HG03196 (cell line): ENCODE measurements at regions not wholly inside any gene's neighbourhood (a gene's known extent, or its start where the extent isn't known, plus 50 kb on each side); places are given as distances from the start of the nearest gene placed in this dataset.
"Not testable (repeated sequence)": the region's sequence is repeated elsewhere in the genome, so short reads cannot be mapped to it uniquely, and the experiment has no call there.

ENCODE experiments used
- ATAC-seq: cut with Tn5 transposase; IDR thresholded peaks from one replicate; pipeline ENCODE4 v1.9.1; 2021; ENCODE audit not compliant: unreplicated experiment

DNA sequence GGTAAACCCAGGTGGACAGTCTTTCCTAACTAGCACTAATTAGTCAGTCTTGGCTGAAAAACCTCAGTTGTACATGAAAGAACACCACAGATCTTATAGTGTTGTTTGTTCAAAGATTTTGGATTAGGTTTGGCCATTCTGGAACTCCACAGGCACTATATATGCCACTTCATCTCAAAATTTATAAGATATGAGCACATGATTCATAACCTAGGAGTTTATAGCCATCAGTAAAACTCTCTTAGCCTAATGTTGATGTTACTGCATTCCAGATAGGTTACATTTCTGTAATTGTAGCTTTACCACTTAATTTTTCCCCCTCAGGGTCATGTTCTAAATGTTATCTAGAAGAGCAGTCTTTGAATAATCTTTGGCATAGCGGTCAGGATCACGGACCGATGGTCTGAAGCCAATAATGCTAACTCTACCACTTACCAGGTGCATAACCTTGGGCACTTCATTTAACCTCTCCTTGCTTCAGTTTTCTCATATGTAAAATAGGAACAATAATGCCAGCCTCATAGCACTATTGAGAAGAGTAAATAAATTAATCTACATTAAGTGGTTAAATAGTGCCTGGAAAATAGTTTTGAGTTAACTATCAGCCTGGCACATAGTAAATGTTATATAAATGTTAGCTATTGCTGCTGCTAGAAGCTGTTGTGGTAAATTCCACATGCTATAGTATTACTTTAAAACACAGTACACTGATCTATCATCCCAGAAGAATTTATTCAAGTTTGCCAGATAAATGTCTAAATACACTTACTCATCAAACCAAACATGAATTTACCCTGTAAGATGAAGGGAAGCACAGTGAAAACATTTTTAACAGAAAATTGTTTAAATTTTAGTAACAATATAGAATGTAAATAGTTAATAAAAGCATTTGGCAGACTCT is 743.9 kb downstream of the NR2F1-AS1 start:
- ATAC-seq: no peak

DNA sequence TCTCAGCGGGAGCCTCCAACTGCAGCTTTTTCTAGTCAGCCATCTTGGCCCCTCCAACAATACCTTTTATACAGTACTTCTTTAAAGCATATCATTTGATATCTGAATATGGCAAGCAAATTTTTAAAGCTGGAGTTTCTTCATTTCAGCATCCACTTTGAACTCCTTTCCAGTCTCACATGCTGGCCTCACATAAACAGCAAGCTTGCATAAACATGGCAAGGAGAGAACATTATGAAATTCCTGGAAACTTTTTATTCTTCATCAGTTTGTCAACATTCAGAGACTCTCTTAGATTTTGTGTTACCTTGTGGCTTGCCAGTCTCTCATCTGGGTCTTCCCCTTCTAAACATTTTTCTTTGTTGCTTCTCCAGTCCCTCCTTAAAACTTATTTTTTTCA is 745.3 kb downstream of the NR2F1-AS1 start:
- no peak for ATAC-seq

DNA sequence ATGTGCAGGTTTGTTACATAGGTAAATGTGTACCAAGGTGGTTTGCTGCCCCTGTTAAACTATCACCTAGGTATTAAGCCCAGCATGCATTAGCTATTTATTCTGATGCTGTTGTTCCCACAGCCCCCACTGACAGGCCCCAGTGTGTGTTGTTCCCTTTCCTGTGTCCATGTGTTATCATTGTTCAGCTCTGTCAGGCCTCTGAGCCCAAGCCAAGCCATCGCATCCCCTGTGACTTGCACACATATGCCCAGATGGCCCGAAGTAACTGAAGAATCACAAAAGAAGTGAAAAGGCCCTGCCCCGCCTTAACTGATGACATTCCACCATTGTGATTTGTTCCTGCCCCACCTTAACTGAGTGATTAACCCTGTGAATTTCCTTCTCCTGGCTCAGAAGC is 757.5 kb downstream of the NR2F1-AS1 start:
- not testable (repeated sequence) for ATAC-seq

- ATAC-seq: no peak
These were observed 758.8 kb downstream of the NR2F1-AS1 start for GRCh38 chr5:92822183-92822582.

DNA sequence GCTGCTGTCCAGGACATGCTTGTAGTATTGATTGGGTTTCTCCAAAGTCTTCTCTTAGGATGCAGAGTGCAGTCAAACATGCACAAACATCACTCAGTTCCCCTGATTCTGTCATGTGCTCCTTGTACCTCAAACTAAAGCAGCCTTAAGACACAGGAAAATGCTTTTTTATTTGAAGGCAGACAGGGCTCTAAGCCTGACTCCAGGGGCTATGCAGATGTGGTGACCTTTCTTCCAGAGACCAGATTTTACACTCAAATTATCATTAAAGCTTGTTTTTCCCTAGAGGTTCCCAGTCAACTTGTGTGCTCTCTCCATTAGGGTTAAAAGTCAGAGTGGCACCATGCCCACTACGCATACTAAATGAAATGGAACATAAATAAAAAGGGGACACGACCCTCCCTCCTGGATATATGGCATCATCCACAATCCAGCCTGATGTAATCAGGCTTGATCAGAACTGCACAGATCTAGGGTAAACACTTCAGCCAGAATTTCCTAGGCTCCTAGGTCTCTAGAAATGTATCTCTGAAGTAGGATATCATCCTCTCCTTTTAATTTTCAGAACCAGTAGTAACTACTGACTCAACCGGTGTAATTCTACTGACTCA is 771.1 kb downstream of the NR2F1-AS1 start:
- no peak for ATAC-seq

- ATAC-seq: no peak
These were observed 772.5 kb downstream of the NR2F1-AS1 start for GRCh38 chr5:92808474-92808873.

GRCh38 chr5:92807085-92807484 is 773.9 kb downstream of the NR2F1-AS1 start:
- ATAC-seq: no peak

GRCh38 chr5:92805446-92805845 is 775.6 kb downstream of the NR2F1-AS1 start:
- ATAC-seq: no peak

DNA sequence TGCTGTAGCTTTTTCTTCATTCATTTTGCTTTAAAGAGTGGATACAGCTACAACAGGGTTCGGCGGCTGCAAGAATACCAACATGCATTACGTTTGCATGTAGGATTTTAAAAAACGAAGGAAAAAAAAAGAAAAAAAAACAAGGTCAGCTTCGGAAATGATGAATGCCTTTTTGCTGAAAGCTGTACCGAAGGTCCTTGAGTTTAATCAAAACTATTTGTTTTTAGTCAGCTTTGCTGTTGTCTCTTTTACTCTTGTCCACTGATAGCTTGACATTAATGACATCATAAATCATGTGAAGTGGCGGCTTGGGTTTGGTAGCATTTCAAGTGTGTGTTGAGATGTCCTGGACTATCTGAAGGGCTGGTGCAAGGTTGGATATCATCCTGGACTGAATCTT is 779.1 kb downstream of the NR2F1-AS1 start:
- ATAC-seq: no peak

GRCh38 chr5:92800365-92800764 is 780.7 kb downstream of the NR2F1-AS1 start:
- no peak for ATAC-seq

GRCh38 chr5:92795633-92796032 is 785.4 kb downstream of the NR2F1-AS1 start:
- ATAC-seq: no peak

DNA sequence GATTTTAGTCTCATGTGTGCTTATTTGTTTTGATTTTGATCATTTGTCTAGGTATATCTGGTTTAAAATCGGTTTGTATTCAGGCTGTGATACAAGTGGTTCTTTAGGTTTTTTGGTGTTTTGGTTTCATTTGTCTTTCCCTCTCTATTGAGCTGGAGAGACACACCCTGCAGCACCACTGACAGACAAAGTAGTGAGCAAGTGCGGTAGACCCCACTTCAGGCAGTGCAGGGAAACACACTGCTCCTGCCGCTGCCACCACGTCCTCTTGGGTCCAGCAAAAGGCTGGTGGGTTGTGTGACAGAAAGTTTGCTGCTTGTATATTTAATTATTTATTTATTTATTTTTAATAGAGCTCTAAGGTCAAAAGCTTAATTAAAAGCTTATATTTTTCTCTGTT is 801.0 kb downstream of the NR2F1-AS1 start:
- no peak for ATAC-seq

DNA sequence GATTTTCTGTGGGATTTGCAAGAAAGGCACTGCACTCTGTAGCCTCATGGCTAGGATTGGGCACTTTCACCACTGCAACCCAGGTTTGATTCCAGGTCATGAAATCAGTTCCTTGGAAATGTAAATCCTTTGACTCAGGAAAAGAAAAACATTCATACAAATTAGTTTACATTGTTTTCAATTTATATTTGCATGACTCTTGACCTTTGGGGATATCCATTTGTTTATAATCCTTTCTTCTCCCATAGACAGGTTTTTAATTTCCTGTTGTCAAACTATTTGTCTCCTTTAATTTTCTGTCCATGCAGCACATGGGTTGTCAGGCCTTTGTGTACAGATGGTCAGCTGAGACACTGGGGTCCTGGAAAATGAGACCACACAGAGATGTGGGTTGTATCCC is 801.5 kb downstream of the NR2F1-AS1 start:
- ATAC-seq: no peak

DNA sequence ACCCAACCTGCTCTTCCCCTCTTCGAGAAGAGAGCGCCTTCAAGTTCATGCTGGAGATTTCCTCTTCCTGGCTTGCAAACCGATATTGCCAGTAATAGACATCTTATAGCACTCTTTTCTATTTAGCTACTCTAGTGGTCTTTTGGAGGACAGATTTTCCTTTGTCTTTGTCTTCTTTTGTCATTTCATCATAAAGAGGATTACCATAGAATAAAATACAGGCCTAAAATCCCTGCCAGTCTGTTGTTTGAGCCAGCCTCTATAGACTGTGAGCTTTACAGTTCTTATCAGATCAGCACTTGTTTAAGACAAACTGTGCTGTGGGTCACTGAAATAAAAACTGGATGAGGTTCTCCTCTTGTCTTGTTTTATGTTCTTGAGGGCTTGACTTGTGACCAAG is 802.8 kb downstream of the NR2F1-AS1 start:
- no peak for ATAC-seq

GRCh38 chr5:92777421-92777820 is 803.6 kb downstream of the NR2F1-AS1 start:
- ATAC-seq: no peak

- no peak for ATAC-seq
These were observed 805.1 kb downstream of the NR2F1-AS1 start for GRCh38 chr5:92775711-92776615.

GRCh38 chr5:92769978-92770377 is 811.0 kb downstream of the NR2F1-AS1 start:
- no peak for ATAC-seq

DNA sequence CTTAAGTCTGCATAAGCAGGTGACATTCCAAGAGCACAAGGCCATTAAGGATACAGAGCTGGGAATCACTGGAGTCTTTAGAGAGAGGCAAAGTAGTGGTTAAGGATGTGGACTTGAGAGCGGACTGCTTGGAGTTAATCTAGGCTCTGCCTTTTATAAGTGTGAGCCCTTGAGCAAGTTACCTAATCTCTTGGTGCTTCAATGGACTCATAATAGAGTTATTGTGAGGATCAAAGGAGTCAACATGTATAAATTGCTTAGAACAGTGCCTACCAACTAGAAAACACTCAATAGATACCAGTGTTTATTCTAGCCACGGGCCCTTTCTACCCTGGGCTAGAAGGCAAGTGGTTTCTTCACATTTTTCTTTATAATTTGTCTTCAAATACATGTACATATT is 819.4 kb downstream of the NR2F1-AS1 start:
- ATAC-seq: no peak

DNA sequence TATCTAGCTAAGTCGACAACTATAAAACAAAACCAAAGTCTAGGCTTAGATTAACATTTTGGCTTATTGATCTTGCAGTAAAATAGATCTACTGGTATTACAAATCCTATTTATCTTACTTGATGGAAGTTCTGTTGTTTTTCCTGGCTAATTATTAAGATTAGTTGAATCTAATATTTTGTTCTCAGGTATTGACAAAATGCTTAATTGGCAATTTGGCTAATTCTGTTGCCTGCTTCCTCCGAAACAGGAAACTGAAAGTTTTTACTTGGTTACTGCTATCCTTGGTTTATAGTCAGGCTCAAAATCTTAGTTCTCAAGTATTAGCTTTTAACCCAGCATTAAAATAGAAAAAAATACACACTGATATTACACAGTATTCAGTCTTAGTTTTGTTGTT is 820.5 kb downstream of the NR2F1-AS1 start:
- ATAC-seq: no peak

DNA sequence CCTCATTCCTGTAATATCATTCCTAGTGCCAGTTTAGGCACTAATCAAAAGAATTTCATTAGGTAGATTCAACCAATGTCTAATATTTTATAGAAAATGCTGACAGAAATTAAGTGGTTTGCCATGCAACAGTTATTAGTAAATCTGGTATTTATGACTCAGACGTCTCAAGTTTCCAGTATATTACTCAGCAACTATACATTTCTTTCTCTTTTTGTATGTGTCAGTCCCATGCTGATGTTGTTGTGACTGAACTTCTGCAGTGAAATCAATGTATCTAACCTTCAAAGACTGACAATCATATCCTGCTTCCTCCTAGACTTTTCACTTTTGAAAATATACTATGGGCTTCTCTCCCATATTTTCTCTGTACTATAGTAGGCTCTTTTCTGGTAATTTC is 822.5 kb downstream of the NR2F1-AS1 start:
- ATAC-seq: no peak

- ATAC-seq: no peak
These were observed 831.1 kb downstream of the NR2F1-AS1 start for GRCh38 chr5:92749943-92750342.
